ENCODE measurements at regions not wholly inside any gene's neighbourhood (a gene's known extent, or its start where the extent isn't known, plus 50 kb on each side); places are given as distances from the start of the nearest gene placed in this dataset.

DNA sequence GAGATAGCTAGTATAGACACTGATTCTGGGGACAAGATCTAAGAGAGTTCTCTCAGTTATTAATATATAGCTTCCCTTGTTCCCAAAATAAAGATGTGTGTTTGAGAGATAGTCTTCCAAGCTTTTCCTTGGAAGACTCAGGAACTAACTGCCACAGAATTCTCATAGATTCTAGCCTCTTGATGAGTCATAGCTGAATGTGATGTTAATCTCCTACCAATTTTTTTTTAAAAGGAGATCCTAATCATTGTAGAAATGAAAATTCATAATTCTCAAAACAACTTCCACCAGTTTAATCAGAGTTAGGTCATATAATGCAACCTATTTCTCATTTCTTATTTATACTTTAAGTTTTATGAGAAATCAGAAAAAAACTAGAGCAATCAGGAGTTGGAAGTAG is 148.8 kb downstream of the JRKL start:
- no peak for TF ChIP-seq CCAR2 (IDR thresholded peaks at IDR 0.05; ENCODE audit: low read depth, low read length)
- TF ChIP-seq, protein P1, sequence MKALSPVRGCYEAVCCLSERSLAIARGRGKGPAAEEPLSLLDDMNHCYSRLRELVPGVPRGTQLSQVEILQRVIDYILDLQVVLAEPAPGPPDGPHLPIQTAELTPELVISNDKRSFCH (CRISPR knock-in tag; IDR thresholded peaks at IDR 0.05) = no peak
- TF ChIP-seq, protein P1 (tag; IDR thresholded peaks at IDR 0.05) = no peak
- TF ChIP-seq, protein P2, sequence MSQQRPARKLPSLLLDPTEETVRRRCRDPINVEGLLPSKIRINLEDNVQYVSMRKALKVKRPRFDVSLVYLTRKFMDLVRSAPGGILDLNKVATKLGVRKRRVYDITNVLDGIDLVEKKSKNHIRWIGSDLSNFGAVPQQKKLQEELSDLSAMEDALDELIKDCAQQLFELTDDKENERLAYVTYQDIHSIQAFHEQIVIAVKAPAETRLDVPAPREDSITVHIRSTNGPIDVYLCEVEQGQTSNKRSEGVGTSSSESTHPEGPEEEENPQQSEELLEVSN (IDR thresholded peaks at IDR 0.05; ENCODE audit: borderline replicate concordance in 1 of 2, extremely low read depth in 1 of 2, insufficient read depth in 1 of 2, insufficient read length in 1 of 2, low read depth in 1 of 2, low read length in 1 of 2, poor library complexity in 1 of 2, severe bottlenecking in 1 of 2) = no peak
- TF ChIP-seq GATAD2B (IDR thresholded peaks at IDR 0.05; ENCODE audit: borderline replicate concordance) = no peak
- TF ChIP-seq POLR2A (conservative IDR thresholded peaks at IDR 0.05) = no peak
- TF ChIP-seq, protein P3, sequence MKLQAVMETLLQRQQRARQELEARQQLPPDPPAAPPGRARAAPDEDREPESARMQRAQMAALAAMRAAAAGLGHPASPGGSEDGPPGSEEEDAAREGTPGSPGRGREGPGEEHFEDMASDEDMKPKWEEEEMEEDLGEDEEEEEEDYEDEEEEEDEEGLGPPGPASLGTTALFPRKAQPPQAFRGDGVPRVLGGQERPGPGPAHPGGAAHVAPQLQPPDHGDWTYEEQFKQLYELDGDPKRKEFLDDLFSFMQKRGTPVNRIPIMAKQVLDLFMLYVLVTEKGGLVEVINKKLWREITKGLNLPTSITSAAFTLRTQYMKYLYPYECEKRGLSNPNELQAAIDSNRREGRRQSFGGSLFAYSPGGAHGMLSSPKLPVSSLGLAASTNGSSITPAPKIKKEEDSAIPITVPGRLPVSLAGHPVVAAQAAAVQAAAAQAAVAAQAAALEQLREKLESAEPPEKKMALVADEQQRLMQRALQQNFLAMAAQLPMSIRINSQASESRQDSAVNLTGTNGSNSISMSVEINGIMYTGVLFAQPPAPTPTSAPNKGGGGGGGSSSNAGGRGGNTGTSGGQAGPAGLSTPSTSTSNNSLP (IDR thresholded peaks at IDR 0.05; ENCODE audit: borderline replicate concordance, low read depth, low read length) = no peak
- no peak for TF ChIP-seq PHF8 (IDR thresholded peaks at IDR 0.05; ENCODE audit: borderline replicate concordance, low read length)
- no peak for TF ChIP-seq MYC (IDR thresholded peaks at IDR 0.05; ENCODE audit: low read depth, low read length)
- TF ChIP-seq MYC (CRISPR knock-in tag; IDR thresholded peaks at IDR 0.05; ENCODE audit: borderline replicate concordance, low read depth) = no peak
- no peak for TF ChIP-seq ZNF253 (CRISPR knock-in tag; conservative IDR thresholded peaks at IDR 0.05)
- no peak for TF ChIP-seq ZNF561 (CRISPR knock-in tag; conservative IDR thresholded peaks at IDR 0.05)
- peak; percentile 45; the same call in 1 of the 2 replicates for TF ChIP-seq JUND (IDR thresholded peaks at IDR 0.05; ENCODE audit: borderline replicate concordance, low read depth, low read length)
- TF ChIP-seq JUND (tag; IDR thresholded peaks at IDR 0.05; ENCODE audit: borderline replicate concordance, low read depth, low read length) = peak; percentile 50; the same call in 1 of the 3 replicates

Measured in K562 (cell line).